Liver (tissue), 8 donors: ENCODE measurements at regions not wholly inside any gene's neighbourhood (a gene's known extent, or its start where the extent isn't known, plus 50 kb on each side); places are given as distances from the start of the nearest gene placed in this dataset.

Experiments
- DNase-seq: peaks from one replicate; pipeline ENCODE4 v3.0.0-alpha.2; 2017; ENCODE audit warnings: low spot score
- H3K27ac ChIP-seq, 2 donors: one replicate each; pipeline ENCODE4 v1.7.0; 2013; ENCODE audit warnings: inconsistent platforms in 2 of 2, low read length in 2 of 2, control low read depth in 1 of 2, low read depth in 1 of 2, mild to moderate bottlenecking in 1 of 2
- H3K27me3 ChIP-seq, 4 donors: one replicate each; pipeline versions ENCODE4 v1.6.1 to v1.7.0; 2013; ENCODE audit warnings: low read length in 3 of 4, inconsistent platforms in 1 of 4, mild to moderate bottlenecking in 1 of 4, moderate library complexity in 1 of 4; ENCODE audit not compliant: control insufficient read depth in 4 of 4, insufficient read depth in 4 of 4
- H3K36me3 ChIP-seq, 4 donors: one replicate each; pipeline versions ENCODE4 v1.6.1 to v1.7.0; 2013; ENCODE audit warnings: low read length in 3 of 4, mild to moderate bottlenecking in 3 of 4, low read depth in 1 of 4, moderate library complexity in 1 of 4; ENCODE audit not compliant: control insufficient read depth in 4 of 4, insufficient read depth in 3 of 4
- H3K4me1 ChIP-seq, 4 donors: one replicate each; pipeline versions ENCODE4 v1.6.1 to v1.7.0; 2013; ENCODE audit warnings: low read length in 3 of 4, mild to moderate bottlenecking in 3 of 4, moderate library complexity in 1 of 4; ENCODE audit not compliant: control insufficient read depth in 4 of 4, insufficient read depth in 4 of 4
- H3K4me3 ChIP-seq, 3 donors: one replicate each; pipeline versions ENCODE4 v1.6.1 to v1.7.0; 2013; ENCODE audit warnings: low read length in 3 of 3, control low read depth in 1 of 3, low read depth in 1 of 3, mild to moderate bottlenecking in 1 of 3
- H3K9ac ChIP-seq, 2 donors: one replicate each; pipeline ENCODE4 v1.7.0; 2013; ENCODE audit warnings: low read length in 2 of 2, mild to moderate bottlenecking in 2 of 2, moderate library complexity in 2 of 2, control low read depth in 1 of 2, low read depth in 1 of 2
- H3K9me3 ChIP-seq, 4 donors: one replicate each; pipeline versions ENCODE4 v1.6.1 to v1.7.0; 2013; ENCODE audit warnings: low read length in 3 of 4; ENCODE audit not compliant: control insufficient read depth in 4 of 4
- CTCF ChIP-seq: fragments of 150-350 bp; IDR thresholded peaks from 2 replicates; pipeline ENCODE4 v1.5.1; 2017; ENCODE audit warnings: improper control_type of control experiment, low read depth, low read length; ENCODE audit not compliant: missing input control
- EGR1 ChIP-seq, 2 donors: IDR thresholded peaks; 2 replicates each; pipeline ENCODE4 v1.6.1; 2016 to 2018; ENCODE audit warnings: antibody characterized with exemption in 2 of 2, low read depth in 2 of 2
- FOXA1 ChIP-seq: IDR thresholded peaks from 2 replicates; pipeline ENCODE4 v1.6.1; 2016; ENCODE audit warnings: antibody characterized with exemption
- FOXA2 ChIP-seq: IDR thresholded peaks from 2 replicates; pipeline ENCODE4 v1.6.1; 2016; ENCODE audit warnings: antibody characterized with exemption
- GABPA ChIP-seq, 2 donors: IDR thresholded peaks in 1 of 2; conservative IDR thresholded peaks in 1 of 2; 2 replicates each; pipeline ENCODE4 v1.6.1; 2016; ENCODE audit warnings: antibody characterized with exemption in 2 of 2, mild to moderate bottlenecking in 1 of 2, moderate library complexity in 1 of 2
- HNF4A ChIP-seq, 2 donors: conservative IDR thresholded peaks; 2 replicates each; pipeline ENCODE4 v1.6.1; 2016; ENCODE audit warnings: antibody characterized with exemption in 2 of 2, mild to moderate bottlenecking in 2 of 2
- HNF4G ChIP-seq: IDR thresholded peaks from 2 replicates; pipeline ENCODE4 v1.6.1; 2016; ENCODE audit warnings: antibody characterized with exemption
- JUND ChIP-seq, 2 donors: IDR thresholded peaks; 2 replicates each; pipeline ENCODE4 v1.6.1; 2016; ENCODE audit warnings: antibody characterized with exemption in 2 of 2
- NR2F2 ChIP-seq: IDR thresholded peaks from 2 replicates; pipeline ENCODE4 v1.6.1; 2016; ENCODE audit warnings: antibody characterized with exemption
- RAD21 ChIP-seq, 2 donors: IDR thresholded peaks; 2 replicates each; pipeline ENCODE4 v1.6.1; 2016; ENCODE audit warnings: antibody characterized with exemption in 2 of 2, mild to moderate bottlenecking in 2 of 2
- RXRA ChIP-seq, 2 donors: IDR thresholded peaks; 2 replicates each; pipeline ENCODE4 v1.6.1; 2017 to 2018; ENCODE audit warnings: antibody characterized with exemption in 2 of 2, mild to moderate bottlenecking in 1 of 2
- SP1 ChIP-seq: IDR thresholded peaks from 2 replicates; pipeline ENCODE4 v1.6.1; 2018; ENCODE audit warnings: antibody characterized with exemption, mild to moderate bottlenecking
- TAF1 ChIP-seq: conservative IDR thresholded peaks from 2 replicates; pipeline ENCODE4 v1.6.1; 2016; ENCODE audit warnings: antibody characterized with exemption, mild to moderate bottlenecking
- YY1 ChIP-seq: IDR thresholded peaks from 2 replicates; pipeline ENCODE4 v1.6.1; 2016; ENCODE audit warnings: antibody characterized with exemption, mild to moderate bottlenecking
- WGBS: extraction: QIAGEN DNeasy Blood & Tissue Kit; methylation state at CpG from one replicate; pipeline ENCODE4 v1.1.7; 2013; 5-methylcytosine and 5-hydroxymethylcytosine counted together
- TF ChIP-seq, protein P1 (sequence below): IDR thresholded peaks from 2 replicates; pipeline ENCODE4 v1.6.1; 2016; ENCODE audit warnings: antibody characterized with exemption
- TF ChIP-seq, protein P2 (sequence below): IDR thresholded peaks from 2 replicates; pipeline ENCODE4 v1.6.1; 2016; ENCODE audit warnings: antibody characterized with exemption, mild to moderate bottlenecking
- donor health status: healthy.
- donor health status: healthy.
- donor health status: healthy.
- donor health status: healthy.
- donor health status: healthy.

GRCh38 chr9:109969573-109970237 lies 189.7 kb downstream of the PALM2AKAP2 start:
- peak overlapping the region in 1 of 2 donors; percentile 9 for H3K27ac ChIP-seq
- no peak for TF ChIP-seq GABPA (IDR thresholded peaks at IDR 0.05 in 1 of 2, conservative IDR thresholded peaks at IDR 0.05 in 1 of 2)
- no peak for TF ChIP-seq EGR1 (IDR thresholded peaks at IDR 0.05; ENCODE audit: low read depth in 2 of 2)
- TF ChIP-seq, protein P1, sequence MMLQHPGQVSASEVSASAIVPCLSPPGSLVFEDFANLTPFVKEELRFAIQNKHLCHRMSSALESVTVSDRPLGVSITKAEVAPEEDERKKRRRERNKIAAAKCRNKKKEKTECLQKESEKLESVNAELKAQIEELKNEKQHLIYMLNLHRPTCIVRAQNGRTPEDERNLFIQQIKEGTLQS = no peak
- peak; percentile 98 for TF ChIP-seq NR2F2
- TF ChIP-seq HNF4A (conservative IDR thresholded peaks at IDR 0.05) = no peak
- TF ChIP-seq, protein P2, sequence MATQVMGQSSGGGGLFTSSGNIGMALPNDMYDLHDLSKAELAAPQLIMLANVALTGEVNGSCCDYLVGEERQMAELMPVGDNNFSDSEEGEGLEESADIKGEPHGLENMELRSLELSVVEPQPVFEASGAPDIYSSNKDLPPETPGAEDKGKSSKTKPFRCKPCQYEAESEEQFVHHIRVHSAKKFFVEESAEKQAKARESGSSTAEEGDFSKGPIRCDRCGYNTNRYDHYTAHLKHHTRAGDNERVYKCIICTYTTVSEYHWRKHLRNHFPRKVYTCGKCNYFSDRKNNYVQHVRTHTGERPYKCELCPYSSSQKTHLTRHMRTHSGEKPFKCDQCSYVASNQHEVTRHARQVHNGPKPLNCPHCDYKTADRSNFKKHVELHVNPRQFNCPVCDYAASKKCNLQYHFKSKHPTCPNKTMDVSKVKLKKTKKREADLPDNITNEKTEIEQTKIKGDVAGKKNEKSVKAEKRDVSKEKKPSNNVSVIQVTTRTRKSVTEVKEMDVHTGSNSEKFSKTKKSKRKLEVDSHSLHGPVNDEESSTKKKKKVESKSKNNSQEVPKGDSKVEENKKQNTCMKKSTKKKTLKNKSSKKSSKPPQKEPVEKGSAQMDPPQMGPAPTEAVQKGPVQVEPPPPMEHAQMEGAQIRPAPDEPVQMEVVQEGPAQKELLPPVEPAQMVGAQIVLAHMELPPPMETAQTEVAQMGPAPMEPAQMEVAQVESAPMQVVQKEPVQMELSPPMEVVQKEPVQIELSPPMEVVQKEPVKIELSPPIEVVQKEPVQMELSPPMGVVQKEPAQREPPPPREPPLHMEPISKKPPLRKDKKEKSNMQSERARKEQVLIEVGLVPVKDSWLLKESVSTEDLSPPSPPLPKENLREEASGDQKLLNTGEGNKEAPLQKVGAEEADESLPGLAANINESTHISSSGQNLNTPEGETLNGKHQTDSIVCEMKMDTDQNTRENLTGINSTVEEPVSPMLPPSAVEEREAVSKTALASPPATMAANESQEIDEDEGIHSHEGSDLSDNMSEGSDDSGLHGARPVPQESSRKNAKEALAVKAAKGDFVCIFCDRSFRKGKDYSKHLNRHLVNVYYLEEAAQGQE = no peak
- peak; percentile 55 for TF ChIP-seq SP1
- peak; percentile 12 to 21 for TF ChIP-seq RXRA (IDR thresholded peaks at IDR 0.05)
- TF ChIP-seq TAF1 = no peak
- TF ChIP-seq RAD21 (IDR thresholded peaks at IDR 0.05) = peak in 1 of 2 donors; percentile 49
- H3K9ac ChIP-seq = no peak overlapping the region
- 82% methylated on average over 1 of the region's 1 CpG for WGBS
- H3K9me3 ChIP-seq = no peaks in the 10 kb centered on the region
- H3K36me3 ChIP-seq = no peaks in the 10 kb centered on the region
- H3K4me1 ChIP-seq = peaks cover 0 to 15% (median 8%) of the 10 kb centered on the region in 4 donors
- H3K27me3 ChIP-seq = no peaks in the 10 kb centered on the region
- no peak for DNase-seq
- no peak overlapping the region for H3K4me3 ChIP-seq

- H3K4me1 ChIP-seq = peaks cover 0 to 15% (median 8%) of the 10 kb centered on the region in 4 donors
- no peak for DNase-seq
- no peaks in the 10 kb centered on the region for H3K9me3 ChIP-seq
- H3K27ac ChIP-seq = no peak overlapping the region
- H3K9ac ChIP-seq = no peak overlapping the region
- H3K4me3 ChIP-seq = no peak overlapping the region
- WGBS = 97% methylated on average over 5 of the region's 5 CpGs
- TF ChIP-seq EGR1 (IDR thresholded peaks at IDR 0.05; ENCODE audit: low read depth in 2 of 2) (no peak), YY1 (no peak), HNF4G (no peak), JUND (IDR thresholded peaks at IDR 0.05) (no peak), FOXA2 (no peak), FOXA1 (no peak), NR2F2 (no peak), CTCF (no peak), TAF1 (no peak), GABPA (IDR thresholded peaks at IDR 0.05 in 1 of 2, conservative IDR thresholded peaks at IDR 0.05 in 1 of 2) (no peak), HNF4A (conservative IDR thresholded peaks at IDR 0.05) (no peak)
- TF ChIP-seq, protein P2 = no peak
- TF ChIP-seq, protein P1 = no peak
- H3K27me3 ChIP-seq = no peaks in the 10 kb centered on the region
- H3K36me3 ChIP-seq = no peaks in the 10 kb centered on the region
Measured at GRCh38 chr9:109971226-109971625, 191.2 kb downstream of the PALM2AKAP2 start.
